ENCODE measurements at regions not wholly inside any gene's neighbourhood (a gene's known extent, or its start where the extent isn't known, plus 50 kb on each side); places are given as distances from the start of the nearest gene placed in this dataset.

GRCh38 chr10:4188406-4188805 lies 403.4 kb upstream of the KLF6 start:
- peaks cover 9% of the 10 kb centered on the region for H3K4me1 Mint-ChIP-seq (ENCODE audit: unreplicated experiment)
- peaks cover 5% of the 10 kb centered on the region for H3K9me3 Mint-ChIP-seq (ENCODE audit: unreplicated experiment)
- no peak overlapping the region for H3K27ac Mint-ChIP-seq (ENCODE audit: unreplicated experiment)
- TF ChIP-seq CTCF (IDR thresholded peaks at IDR 0.05): no peak
- no peak for DNase-seq (ENCODE audit: extremely low spot score, unreplicated experiment)
- no peak overlapping the region for H3K4me3 Mint-ChIP-seq (ENCODE audit: unreplicated experiment)
- peaks cover 4% of the 10 kb centered on the region for H3K36me3 Mint-ChIP-seq (ENCODE audit: unreplicated experiment)
- no peaks in the 10 kb centered on the region for H3K27me3 Mint-ChIP-seq (ENCODE audit: unreplicated experiment)

- H3K27ac Mint-ChIP-seq (ENCODE audit: unreplicated experiment): no peak overlapping the region
Measured at GRCh38 chr10:4186849-4187540, 402.0 kb upstream of the KLF6 start.

DNA sequence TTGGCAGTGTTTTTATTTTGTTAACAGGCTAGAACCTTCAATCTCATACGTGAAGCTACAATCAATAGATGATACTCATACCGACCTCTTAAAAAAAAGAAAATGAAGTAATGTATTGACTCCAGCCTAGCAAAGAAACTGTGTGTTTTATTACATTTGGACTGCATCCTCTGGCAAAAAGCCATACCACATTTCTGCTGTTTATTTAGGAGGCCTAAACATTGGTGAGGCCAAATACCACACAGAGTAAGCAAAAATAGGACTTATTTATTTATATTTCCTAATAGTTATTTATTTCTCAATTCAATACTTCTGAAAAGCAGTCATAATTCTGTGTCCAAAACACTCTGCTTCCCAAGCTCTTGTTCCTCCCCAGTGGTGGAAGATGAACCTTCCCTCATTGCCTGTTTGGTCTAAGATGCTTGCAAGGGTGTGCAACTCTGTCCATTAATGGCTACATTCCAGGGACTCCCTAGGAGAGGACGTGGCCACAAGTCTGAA lies 398.8 kb upstream of the KLF6 start:
- Mint-ChIP-seq H3K9me3 (ENCODE audit: unreplicated experiment) (peaks cover 5% of the 10 kb centered on the region), H3K4me3 (ENCODE audit: unreplicated experiment) (no peak overlapping the region), H3K27ac (ENCODE audit: unreplicated experiment) (peak overlapping the region; percentile 65), H3K27me3 (ENCODE audit: unreplicated experiment) (no peaks in the 10 kb centered on the region), H3K4me1 (ENCODE audit: unreplicated experiment) (peaks cover 17% of the 10 kb centered on the region), H3K36me3 (ENCODE audit: unreplicated experiment) (peaks cover 4% of the 10 kb centered on the region)
- TF ChIP-seq CTCF (IDR thresholded peaks at IDR 0.05): peak; percentile 16
- no peak for DNase-seq (ENCODE audit: extremely low spot score, unreplicated experiment)

More at GRCh38 chr10:4186849-4187540, 402.0 kb upstream of the KLF6 start:
- no peak for DNase-seq (ENCODE audit: extremely low spot score, unreplicated experiment)
- no peaks in the 10 kb centered on the region for H3K27me3 Mint-ChIP-seq (ENCODE audit: unreplicated experiment)
- TF ChIP-seq CTCF (IDR thresholded peaks at IDR 0.05): no peak
- peaks cover 5% of the 10 kb centered on the region for H3K9me3 Mint-ChIP-seq (ENCODE audit: unreplicated experiment)
- H3K4me1 Mint-ChIP-seq (ENCODE audit: unreplicated experiment): peaks cover 13% of the 10 kb centered on the region
- no peak overlapping the region for H3K4me3 Mint-ChIP-seq (ENCODE audit: unreplicated experiment)
- H3K36me3 Mint-ChIP-seq (ENCODE audit: unreplicated experiment): peaks cover 4% of the 10 kb centered on the region

DNA sequence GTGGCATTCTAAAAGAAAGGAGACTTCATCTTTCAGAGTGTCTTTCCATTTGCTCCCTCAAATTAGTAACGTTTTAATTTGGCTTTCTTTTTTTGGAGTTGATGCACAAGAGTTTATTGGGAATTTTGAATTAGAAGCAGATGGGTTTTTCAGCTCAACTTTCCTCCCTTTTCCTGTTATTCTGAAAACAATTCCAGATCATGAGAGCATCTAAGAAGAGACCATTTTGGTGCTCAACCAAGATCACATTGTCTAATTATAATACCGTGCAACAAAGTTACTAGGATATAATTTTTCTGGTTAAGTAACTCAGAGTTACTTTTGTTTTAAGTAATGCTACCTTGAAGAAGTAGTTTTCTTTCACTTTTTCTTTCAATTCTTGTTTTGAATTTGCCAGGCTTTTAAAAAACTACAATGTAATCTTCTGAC lies 396.6 kb upstream of the KLF6 start:
- no peak for DNase-seq (ENCODE audit: extremely low spot score, unreplicated experiment)
- Mint-ChIP-seq H3K36me3 (ENCODE audit: unreplicated experiment) (peaks cover 4% of the 10 kb centered on the region), H3K9me3 (ENCODE audit: unreplicated experiment) (peaks cover 5% of the 10 kb centered on the region), H3K27me3 (ENCODE audit: unreplicated experiment) (no peaks in the 10 kb centered on the region), H3K4me1 (ENCODE audit: unreplicated experiment) (peaks cover 17% of the 10 kb centered on the region), H3K27ac (ENCODE audit: unreplicated experiment) (no peak overlapping the region), H3K4me3 (ENCODE audit: unreplicated experiment) (no peak overlapping the region)
- TF ChIP-seq CTCF (IDR thresholded peaks at IDR 0.05): no peak

DNA sequence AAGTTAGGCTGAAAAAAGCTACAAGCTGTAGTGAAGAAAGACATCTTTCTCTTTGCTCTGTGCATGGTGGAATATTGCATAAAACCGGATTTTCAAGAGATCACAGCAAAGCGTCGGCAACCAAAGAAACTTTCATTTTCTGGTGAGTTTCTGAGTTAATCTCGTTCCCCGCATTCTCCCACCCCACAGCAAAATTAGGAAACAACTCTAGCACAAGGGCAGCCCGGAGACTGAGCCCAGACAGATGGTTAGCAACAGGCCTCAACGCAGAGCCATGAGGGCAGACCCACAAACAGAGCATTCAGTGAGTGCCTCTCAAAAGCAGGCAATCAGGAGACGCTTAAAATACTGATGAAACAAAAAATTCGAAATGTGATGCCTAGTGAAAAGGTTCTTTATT lies 396.1 kb upstream of the KLF6 start:
- peaks cover 17% of the 10 kb centered on the region for H3K4me1 Mint-ChIP-seq (ENCODE audit: unreplicated experiment)

More for the DNA sequence above, 396.1 kb upstream of the KLF6 start:
- Mint-ChIP-seq H3K27ac (ENCODE audit: unreplicated experiment) (no peak overlapping the region), H3K27me3 (ENCODE audit: unreplicated experiment) (no peaks in the 10 kb centered on the region), H3K4me3 (ENCODE audit: unreplicated experiment) (no peak overlapping the region), H3K36me3 (ENCODE audit: unreplicated experiment) (peaks cover 4% of the 10 kb centered on the region), H3K9me3 (ENCODE audit: unreplicated experiment) (peaks cover 5% of the 10 kb centered on the region)
- no peak for DNase-seq (ENCODE audit: extremely low spot score, unreplicated experiment)
- TF ChIP-seq CTCF (IDR thresholded peaks at IDR 0.05): no peak

Data from osteocyte (in vitro differentiated cells).